ENCODE measurements at regions not wholly inside any gene's neighbourhood (a gene's known extent, or its start where the extent isn't known, plus 50 kb on each side); places are given as distances from the start of the nearest gene placed in this dataset.

DNA sequence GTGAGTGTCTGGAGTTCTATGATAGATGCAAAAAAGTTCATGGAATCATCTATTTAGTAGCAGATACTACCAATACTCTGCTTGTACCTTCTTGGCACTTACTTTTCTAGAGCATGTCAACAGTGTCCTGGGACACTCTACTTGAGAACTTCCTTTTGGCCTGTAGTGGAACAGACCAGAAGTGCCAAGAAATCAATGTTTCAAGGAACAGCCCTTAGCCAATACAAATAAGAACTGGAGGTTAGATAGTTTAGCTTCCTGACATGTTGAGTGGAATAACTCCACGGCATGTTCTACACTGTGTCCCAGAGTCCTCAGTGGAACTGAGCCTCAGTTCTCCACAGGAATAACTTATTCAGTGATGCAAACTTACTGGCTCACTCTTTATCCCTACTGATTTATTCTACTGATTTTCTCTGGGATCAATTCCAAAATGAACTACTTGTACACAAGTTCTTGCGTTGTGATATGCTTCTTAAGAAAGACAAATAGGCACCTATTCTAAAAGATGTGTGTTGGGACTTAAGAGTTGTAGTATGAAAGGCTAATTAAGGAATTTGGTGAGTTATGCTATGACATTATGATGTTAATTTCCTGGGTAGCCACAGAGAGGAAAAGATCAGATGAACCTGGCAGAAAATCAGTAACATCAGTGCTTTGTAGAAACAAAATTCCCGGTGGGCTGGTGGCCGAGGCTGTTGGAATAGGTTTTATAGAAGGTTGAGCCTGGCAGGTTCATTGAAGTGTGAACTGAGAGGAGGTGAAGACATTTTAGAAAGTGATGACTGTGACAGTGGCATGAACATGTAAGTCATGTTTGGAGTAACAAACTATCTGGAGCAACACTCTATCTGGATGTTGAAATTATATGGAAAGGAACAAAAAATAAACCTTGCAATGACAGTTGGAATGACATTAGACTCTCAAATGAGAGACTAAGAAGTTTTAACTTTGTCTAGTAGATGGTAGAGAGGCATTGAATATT lies 101.8 kb upstream of the RBMS3 start:
- intact Hi-C loops (cut with micrococcal nuclease; ENCODE audit: unreplicated experiment) = no loop called here
- no peaks in the 10 kb centered on the region for H3K79me2 ChIP-seq (ENCODE audit: insufficient read depth, low read depth, low read length)
- H2AFZ ChIP-seq (ENCODE audit: low read length) = no peak overlapping the region
- no peaks in the 10 kb centered on the region for H3K9me2 ChIP-seq (ENCODE audit: insufficient read depth, low read length)
- no peaks in the 10 kb centered on the region for H3K9me3 ChIP-seq (ENCODE audit: low read length)
- H3K4me2 ChIP-seq (ENCODE audit: low read length) = no peak overlapping the region
- POLR2A ChIA-PET = interaction anchor here (0.6 kb wide), 1 partner anchor 9 kb away, joined by 3 read pairs; no protein-coding TSS in a partner anchor
- no TSS peak for BruUV-seq (replicated peaks)
- TF ChIP-seq, protein P1, sequence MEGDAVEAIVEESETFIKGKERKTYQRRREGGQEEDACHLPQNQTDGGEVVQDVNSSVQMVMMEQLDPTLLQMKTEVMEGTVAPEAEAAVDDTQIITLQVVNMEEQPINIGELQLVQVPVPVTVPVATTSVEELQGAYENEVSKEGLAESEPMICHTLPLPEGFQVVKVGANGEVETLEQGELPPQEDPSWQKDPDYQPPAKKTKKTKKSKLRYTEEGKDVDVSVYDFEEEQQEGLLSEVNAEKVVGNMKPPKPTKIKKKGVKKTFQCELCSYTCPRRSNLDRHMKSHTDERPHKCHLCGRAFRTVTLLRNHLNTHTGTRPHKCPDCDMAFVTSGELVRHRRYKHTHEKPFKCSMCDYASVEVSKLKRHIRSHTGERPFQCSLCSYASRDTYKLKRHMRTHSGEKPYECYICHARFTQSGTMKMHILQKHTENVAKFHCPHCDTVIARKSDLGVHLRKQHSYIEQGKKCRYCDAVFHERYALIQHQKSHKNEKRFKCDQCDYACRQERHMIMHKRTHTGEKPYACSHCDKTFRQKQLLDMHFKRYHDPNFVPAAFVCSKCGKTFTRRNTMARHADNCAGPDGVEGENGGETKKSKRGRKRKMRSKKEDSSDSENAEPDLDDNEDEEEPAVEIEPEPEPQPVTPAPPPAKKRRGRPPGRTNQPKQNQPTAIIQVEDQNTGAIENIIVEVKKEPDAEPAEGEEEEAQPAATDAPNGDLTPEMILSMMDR (conservative IDR thresholded peaks at IDR 0.05; ENCODE audit: low read length) = no peak
- TF ChIP-seq EZH2phosphoT487 (IDR thresholded peaks at IDR 0.05; ENCODE audit: borderline replicate concordance, low read depth, low read length) = no peak
- no peaks in the 10 kb centered on the region for H3K4me1 ChIP-seq (ENCODE audit: insufficient read depth, low read length, poor library complexity, severe bottlenecking)
- no peak overlapping the region for H3K4me3 ChIP-seq (ENCODE audit: low read depth, low read length, poor library complexity, severe bottlenecking)
- DNase-seq (ENCODE audit: low spot score) = no peak
- no peaks in the 10 kb centered on the region for H4K20me1 ChIP-seq (ENCODE audit: insufficient read depth, low read length)
- CTCF ChIA-PET (ENCODE audit: unreplicated experiment) = no interaction called here
- H3K27ac ChIP-seq (ENCODE audit: low read depth, low read length, poor library complexity, severe bottlenecking) = no peak overlapping the region
- H3K36me3 ChIP-seq (ENCODE audit: insufficient read depth, low read length) = no peaks in the 10 kb centered on the region

- TF ChIP-seq, protein P1 (conservative IDR thresholded peaks at IDR 0.05; ENCODE audit: low read length) = no peak
- TF ChIP-seq EZH2phosphoT487 (IDR thresholded peaks at IDR 0.05; ENCODE audit: borderline replicate concordance, low read depth, low read length) = no peak
- Histone ChIP-seq H3K9me3 (ENCODE audit: low read length) (no peaks in the 10 kb centered on the region), H3K4me2 (ENCODE audit: low read length) (peak overlapping the region; percentile 7; the same call in 1 of the 2 replicates), H3K4me1 (ENCODE audit: insufficient read depth, low read length, poor library complexity, severe bottlenecking) (no peaks in the 10 kb centered on the region), H2AFZ (ENCODE audit: low read length) (peak overlapping the region; percentile 45), H3K79me2 (ENCODE audit: insufficient read depth, low read depth, low read length) (no peaks in the 10 kb centered on the region), H3K9me2 (ENCODE audit: insufficient read depth, low read length) (no peaks in the 10 kb centered on the region), H3K4me3 (ENCODE audit: low read depth, low read length, poor library complexity, severe bottlenecking) (no peak overlapping the region), H3K27ac (ENCODE audit: low read depth, low read length, poor library complexity, severe bottlenecking) (no peak overlapping the region), H3K36me3 (ENCODE audit: insufficient read depth, low read length) (no peaks in the 10 kb centered on the region), H4K20me1 (ENCODE audit: insufficient read depth, low read length) (no peaks in the 10 kb centered on the region)
- ChIA-PET CTCF (ENCODE audit: unreplicated experiment) (no interaction called here), POLR2A (interaction anchor here (1.0 kb wide), 1 partner anchor 19 kb away, joined by 3 read pairs; no protein-coding TSS in a partner anchor)
- BruUV-seq (replicated peaks) = no TSS peak
- no peak for DNase-seq (ENCODE audit: low spot score)
- intact Hi-C loops (cut with micrococcal nuclease; ENCODE audit: unreplicated experiment) = no loop called here
Observed at GRCh38 chr3:29181149-29181780, 99.6 kb upstream of the RBMS3 start.

Measured in OCI-LY7 (cell line).